Stimulated activated CD8-positive, alpha-beta memory T cell treated with anti-CD3 and anti-CD28 coated beads, Interleukin-15, amount 100 ng/mL, for 1 hour (primary cell): ENCODE measurements at regions not wholly inside any gene's neighbourhood (a gene's known extent, or its start where the extent isn't known, plus 50 kb on each side); places are given as distances from the start of the nearest gene placed in this dataset.

Experiments used
- DNase-seq: peaks from one replicate; pipeline ENCODE4 v3.0.0-alpha.2; 2020; ENCODE audit warnings: low read depth

DNA sequence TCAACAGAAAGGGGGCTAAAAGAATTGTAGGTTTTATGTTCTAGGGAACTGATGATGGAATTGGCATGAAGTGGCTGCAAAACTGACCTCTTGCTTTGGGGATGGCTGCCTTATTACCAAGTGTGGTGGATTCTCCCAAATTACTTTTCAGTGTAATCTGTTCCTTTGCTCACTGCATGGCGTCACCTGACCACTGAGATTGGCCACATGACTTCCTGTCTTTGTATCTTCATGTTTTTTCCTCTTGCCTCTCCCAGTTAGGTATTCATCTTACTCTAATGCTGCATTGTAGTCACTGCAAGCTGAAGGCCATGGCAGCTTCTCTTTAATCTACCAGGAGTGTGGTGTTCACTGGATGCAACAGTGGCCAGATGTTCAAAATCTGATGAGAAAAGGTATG, 257.7 kb upstream of the TNP1 start:
- DNase-seq: no peak

DNA sequence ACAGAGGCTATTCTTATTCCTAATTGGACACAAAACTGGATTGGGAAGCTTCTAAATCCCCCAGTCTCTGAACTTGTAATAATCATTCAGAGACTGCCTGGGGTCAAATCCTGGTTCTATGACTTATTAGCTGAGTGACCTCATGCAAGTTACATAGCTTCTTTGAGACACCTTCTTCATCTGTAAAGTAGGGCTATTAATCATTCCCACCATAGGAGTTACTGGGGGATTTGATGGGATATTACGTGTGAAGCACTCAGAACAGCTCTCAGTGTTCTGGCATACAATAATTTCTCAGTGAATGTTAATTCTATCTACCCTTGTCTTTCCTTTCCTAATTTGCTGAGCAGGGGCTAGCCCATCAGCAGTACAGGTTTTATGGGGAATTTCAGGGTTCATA, 256.7 kb upstream of the TNP1 start:
- no peak for DNase-seq

DNA sequence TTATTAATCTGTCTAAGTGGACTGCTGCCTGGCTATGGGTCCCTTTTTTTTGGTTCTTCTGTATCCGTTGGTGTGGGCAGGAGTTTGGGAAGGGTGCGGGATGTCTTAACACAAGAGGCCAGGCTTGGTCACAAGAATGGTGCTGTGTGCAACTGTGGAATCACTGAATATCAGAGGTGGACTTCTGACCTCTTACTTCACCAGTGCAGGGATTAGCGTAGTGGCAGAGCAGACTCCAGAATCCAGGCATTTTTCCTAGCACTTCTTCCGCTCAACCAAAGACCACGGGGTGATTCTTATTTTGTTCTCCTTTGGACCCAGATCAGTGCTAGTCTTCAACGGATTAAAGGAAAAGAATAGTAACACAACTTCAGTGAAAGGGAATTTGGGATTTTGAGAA, 254.3 kb upstream of the TNP1 start:
- no peak for DNase-seq

DNA sequence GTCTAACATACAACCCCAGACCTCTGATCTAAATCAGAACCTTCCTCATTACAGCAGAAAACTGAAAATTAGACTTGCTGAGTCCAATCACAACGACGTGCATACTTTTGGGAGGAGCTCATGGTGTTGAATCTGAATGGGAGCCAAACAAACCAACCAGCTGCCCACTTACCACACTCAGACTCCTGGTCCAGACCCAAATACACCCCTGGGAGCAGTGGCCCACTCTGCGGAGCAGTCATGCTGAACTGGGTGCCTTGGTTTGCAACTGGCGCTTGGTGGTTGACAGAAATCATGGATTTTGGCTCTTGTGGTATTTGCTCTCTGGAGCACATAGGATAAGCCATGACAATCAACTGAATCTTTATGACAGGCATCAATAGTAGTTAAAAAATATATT, 253.6 kb upstream of the TNP1 start:
- DNase-seq: no peak

DNA sequence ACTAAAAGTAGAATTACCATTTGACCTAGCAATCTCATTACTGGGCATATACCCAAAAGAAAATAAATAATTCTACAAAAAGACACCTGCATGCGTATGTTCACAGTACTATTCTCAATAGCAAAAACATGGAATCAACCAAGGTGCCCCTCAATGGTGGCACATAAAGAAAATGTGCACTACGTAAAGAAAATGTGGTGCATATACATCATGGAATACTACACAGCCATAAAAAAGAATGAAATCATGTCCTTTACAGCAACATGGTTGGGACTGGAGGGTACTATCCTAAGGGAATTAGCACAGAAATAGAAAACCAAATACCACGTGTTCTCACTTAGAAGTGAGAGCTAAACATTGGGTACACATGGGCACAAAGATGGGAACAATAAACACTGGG, 250.7 kb upstream of the TNP1 start:
- no peak for DNase-seq

DNA sequence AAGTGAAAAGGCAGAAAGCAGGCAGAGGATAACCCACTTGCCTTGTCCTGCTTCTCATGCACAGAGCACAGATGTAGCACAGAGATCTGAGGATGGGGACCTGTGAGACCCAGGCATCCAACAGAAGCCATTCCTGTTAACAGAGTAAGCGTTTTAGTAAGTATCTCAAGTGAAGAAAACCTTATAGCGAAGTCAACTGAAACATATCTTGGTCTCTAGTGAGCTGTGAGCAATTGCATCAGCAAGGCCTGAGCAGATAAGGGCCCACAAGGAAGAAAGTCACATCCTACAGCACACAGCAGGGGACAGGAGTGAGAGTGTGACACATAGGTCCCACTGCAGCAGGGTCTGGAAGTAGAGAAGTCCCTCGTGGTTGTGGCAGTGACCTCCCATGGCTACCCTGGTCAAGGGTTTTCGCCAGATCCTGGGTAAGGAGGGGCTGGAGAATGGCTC, 248.7 kb upstream of the TNP1 start:
- no peak for DNase-seq

DNA sequence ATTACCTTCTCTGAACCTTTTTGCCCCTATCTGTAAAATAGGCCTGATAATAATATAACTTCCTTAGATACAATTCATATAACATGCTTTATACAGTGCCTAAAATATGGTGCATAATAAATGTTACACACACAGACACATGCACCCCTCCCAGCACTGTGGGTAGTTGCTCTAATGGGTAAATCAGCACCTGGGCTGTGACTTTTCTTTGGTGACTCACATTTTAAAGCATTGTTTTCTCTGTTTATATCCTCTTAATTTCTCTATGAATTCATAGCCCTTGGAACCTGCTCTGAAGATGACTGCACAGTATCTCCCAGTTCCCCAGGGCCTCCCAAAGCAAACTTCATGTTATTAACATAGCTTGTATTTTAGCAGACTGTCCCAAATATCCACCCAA, 248.2 kb upstream of the TNP1 start:
- no peak for DNase-seq

DNA sequence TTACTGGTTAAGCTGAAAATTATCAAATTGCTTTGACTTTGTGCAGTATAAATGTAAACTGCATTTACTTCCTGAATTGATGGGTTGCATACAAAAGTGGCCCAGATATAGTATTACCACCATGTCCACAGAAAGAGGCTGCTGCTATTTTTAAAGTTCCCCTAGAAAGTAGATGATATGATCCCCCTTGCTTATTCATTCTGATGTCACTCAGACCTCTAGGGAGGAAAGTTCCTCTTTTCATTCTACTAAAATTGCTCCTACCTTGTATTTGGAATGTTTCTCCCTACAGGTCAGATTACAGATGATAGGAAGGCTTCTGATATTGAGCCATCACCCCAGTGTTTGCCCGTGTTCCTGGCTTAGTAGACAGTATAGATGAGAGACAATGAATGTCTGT, 247.6 kb upstream of the TNP1 start:
- DNase-seq: no peak

DNA sequence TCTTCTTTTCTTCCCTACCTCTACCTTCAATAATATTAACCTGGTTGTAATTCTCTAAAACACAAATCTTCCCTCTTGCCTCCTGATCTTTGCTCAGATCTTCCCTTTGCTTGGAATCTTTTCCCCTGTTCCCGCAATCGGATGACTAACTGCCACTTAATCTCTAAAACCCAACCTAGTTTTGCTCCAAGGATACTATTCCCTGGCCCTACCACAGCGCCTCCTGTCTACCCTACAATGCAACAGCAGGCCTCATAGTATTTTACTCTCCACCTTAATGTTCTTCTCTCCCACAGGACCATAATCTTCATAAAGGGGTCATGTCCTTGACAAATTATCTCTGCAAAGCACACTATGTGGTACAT, 246.8 kb upstream of the TNP1 start:
- DNase-seq: no peak

DNA sequence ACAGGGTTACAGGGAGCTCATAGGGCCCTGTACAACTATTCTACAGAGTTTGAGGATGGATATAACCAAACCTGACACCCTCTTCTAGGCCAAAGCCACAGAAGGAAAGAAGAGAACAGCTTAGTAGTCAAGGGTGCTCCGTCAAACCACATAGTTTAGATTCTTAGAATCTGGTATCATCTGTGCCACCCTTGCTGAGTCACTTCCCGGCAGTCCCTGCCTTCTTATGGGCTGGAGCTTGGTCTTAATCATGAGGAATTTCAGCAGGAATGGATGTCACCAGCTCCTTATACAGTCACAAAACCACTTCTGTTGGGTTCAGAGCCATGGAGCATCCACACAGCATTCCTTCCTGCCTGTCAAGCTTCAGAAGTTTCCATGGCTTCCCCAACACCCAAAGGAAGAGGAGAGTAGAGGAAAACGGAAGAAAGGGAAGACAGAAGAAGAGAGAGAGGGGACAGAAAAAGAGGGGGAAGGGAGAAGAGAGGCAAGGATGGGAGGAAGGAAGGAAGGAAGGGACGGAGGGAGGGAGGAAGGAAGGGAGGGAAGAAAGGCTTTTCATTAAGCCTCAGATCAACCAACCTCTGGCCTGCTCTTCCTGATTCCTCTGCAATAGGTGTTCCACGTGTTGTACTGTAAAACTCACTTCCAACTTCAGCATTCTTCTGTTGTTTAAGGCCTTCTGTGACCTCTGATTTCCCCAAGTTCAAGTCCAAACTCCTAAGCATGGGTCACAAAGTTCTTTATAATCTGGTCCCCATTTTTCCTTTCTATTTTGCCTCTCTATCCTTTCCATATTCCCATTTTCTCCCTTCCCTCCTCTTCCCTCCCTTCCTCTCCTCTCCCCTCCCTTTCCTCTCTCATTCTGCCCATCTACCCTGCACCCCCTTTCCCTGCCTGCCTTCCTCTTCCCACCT, 246.1 kb upstream of the TNP1 start:
- no peak for DNase-seq

DNA sequence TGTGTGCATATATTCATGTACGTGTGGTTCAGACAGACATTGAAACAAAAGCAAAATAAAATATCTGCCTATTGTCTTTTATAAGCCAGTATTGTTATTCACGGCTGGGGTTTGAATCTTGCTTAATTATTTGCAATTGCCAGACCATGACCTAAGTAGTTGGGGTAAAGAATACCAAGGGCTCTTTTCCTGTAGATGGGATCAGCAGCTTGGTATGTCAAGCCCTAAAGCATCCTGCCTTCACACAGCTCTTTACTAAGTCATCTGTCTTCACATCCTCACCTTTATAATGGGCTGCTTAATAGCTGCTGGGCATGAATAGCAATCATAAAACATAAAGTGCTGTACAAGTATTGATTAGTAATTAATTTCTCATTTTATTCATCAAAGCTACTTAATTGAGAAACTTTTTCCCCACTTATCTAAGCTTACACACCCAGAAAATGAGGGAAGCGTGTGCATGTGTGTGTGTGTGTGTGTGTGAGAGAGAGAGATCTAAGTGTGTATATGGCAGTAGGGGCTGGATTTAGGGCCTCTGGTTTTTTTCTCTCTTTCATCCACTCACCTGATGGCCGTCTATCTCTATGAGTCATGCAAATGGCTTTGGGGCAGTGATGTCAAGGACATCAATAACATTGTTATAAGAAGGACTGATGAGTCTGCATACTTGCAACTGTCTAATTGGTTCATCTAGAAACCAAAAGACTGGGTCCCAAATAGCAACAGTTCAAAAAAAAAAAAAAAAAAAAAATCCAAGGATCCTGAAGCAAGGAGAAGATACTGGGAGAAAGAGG, 244.1 kb upstream of the TNP1 start:
- no peak for DNase-seq

DNA sequence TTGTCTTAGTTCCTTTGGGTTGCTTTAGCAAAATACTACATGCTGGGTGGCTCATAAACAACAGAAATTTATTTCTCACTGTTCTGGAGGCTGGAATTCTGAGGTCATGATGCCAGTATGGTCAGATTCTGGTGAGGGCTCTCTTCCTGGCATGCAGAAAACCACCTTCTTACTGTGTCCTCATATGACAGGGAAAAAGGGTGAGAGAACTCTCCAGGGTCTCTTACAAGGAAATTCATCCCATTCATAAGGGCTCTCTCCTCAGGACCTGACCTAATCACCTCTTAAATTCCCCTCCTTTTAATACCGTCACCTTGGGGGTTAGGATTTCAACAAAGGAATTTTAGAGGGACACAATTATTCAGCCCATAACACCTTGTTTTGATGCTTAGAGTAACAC, 243.1 kb upstream of the TNP1 start:
- DNase-seq: no peak

DNA sequence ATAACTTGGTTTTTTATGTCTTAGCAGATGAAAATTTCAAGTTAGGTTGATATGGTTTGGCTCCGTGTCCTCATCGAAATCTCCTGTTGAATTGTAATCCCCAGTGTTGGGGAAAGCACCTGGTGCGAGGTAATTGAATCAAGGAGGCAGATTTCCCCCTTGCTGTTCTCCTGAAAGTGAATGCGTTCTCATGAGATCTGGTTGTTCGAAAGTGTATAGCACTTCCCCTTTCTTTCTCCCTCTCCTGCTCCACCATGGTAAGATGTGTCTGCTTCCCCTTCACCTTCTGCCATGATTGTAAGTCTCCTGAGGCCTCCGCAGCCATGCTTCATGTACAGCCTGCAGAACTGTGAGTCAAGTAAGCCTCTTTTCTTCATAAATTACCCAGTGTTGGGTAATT, 242.1 kb upstream of the TNP1 start:
- no peak for DNase-seq

DNA sequence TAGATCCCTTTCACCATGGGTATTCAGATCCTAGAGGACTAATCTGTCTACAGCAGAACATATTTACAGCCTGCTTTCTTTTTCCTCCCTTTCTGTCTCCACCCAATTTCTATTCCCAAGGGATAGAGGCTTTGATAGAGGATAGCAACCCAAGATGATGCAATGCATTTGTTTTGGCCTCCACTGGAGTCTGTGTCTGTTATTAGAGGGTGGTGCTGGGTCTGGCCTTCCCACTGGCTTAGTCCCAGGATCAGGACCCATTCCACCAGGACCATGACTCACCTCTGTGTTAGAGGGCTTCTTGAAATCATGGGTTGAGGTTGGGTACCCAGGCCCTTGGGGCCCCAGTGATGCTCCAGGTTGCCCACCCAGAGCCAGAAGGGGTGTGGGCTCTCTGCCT, 239.7 kb upstream of the TNP1 start:
- no peak for DNase-seq

DNA sequence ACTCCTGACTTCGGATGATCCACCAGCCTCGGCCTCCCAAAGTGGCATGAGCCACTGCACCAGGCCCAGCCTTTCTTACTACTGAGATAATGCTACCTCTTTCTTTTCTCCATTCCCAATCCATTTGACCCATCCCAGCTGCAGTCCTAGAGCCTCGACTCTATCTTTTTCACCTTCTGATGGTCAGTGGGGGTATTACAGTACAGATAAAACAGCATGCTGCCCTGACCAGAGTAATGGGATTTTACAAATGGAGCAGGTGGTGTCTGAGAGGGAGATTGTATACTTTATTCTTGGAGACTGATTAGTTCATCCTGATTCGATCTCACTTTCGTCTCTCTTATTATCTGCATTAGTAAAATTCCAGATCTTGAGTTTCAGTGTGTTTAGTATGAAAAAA, 238.6 kb upstream of the TNP1 start:
- no peak for DNase-seq

DNA sequence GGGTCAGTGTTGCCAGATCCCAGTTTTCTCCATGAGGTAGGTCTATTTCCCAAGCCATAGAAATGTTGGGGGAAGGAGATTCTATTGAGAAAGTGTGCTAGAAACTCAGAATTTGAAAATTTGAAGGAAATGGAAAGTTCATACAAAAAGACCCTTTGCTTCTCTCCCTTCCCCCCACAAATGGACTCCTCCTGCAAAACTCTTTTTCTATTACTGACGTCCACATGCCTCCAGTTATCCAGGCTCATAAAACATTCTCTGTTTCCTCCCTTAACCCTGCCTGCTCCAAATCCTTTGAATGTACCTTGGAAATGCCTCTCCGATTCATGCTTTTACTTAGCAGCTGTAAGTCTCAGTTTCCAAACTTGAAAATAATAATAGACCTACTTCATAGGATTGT, 237.5 kb upstream of the TNP1 start:
- DNase-seq: no peak

DNA sequence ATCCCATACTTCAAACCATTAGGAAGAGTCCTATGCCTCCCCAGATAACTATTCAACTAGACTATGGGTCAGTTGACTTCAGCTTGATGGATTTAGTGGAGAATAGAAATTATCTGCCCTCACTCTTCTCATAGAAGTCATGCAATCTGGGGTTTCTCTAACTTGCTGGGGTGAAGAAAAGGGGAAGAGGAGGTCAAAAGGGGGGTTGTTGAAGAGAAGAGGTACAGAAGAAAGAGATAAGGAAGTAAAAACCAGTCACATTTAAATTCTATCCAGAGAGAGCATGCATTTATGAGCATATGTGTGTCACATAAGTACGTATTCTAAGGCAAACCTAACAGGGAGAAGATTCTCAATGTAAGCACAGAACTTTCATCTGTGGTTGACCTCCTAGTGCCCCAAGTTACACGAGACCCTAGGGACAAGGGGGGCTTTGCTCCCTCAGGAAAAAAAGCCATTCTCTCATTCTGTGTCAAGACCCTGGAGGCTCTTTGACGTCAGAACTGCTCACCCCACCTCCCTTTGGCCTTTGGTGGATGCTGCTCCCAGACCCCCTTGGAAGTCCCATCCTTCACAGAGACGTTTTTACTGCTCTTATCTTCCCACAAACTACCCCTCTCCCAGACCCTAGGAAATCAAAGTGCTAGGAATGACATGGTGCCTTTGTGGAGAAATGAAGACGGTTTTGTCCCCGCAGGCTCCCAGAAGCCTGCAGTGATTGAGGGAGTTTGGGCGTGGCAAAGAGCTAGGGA, 236.8 kb upstream of the TNP1 start:
- DNase-seq: no peak

DNA sequence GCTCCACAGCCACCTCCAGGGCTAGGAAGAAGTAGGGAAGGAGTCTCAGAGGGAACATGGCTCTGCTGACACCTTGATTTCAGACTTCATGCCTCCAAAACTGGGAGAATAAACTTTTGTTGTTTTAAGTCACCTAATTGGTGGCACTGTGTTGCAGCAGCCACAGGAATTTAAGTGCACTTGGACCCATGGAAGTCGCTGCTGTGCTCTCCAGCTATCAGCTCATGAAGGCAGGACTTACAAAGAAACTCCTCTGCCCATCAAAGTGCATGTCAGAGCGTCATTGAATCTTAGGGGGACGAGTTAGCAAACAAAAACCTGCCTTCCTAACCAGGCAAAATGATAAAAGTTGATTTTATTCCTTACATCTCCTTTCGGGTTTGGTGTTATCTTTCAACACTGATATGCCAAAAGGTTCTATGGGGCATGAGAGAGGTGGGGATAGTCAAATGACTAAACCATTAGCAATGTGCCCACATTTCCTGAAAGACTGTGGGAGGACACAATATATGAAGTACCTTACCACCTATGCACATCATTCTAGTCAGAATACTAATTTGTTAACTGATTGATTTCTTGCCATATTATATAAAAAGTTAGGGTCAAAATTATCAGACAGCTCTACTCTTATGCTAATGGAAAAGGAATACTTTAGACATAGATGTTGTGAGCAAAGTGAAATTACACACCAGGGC, 235.8 kb upstream of the TNP1 start:
- no peak for DNase-seq

DNA sequence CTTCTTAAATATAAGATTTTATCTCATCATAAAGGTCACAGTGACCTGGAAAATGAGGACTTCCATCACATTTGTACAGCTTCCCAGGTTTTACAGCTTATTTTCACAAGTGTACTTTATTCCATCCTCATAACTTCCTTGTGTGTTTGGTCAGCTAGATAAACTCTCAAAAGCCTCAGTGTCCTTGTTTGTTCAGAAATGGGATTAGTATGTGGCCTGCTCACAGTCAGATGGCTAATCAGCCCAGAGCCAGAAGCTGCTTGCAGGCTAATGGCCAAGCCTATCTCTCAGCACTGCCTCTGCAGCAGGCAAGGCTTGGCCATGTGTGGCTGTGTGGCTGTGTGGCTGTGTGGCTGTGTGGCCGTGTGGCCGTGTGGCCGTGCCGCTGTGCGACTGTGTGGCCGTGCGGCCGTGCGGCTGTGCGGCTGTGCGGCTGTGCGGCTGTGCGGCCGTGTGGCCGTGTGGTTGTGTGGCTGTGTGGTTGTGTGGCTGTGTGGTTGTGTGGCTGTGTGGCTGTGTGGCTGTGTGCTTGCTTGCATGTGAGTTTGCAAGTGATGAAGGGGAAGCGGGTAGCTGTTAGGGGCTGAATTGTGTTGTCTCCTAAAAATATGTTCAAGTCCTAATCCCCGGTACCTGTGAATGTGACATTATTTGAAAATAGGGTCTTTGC, 233.0 kb upstream of the TNP1 start:
- DNase-seq: no peak

DNA sequence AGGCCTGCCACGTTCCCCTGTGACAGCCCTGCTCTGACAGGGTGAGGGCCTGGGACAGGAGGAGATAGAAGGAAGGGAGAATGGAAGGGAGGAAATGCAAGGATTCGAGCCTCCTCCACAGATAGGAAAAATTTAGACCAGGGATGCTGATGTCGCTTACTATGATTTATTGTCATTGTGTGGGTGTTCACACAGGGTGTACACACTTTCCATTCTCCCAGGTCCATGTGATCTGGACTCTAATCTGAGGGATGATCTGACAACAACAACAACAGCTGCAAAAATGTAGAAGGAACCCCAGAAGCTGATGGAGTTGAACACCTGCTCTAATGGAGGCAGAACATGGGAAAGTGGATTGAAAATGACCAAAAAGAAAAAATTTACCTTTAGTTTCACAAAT, 231.7 kb upstream of the TNP1 start:
- DNase-seq: no peak

DNA sequence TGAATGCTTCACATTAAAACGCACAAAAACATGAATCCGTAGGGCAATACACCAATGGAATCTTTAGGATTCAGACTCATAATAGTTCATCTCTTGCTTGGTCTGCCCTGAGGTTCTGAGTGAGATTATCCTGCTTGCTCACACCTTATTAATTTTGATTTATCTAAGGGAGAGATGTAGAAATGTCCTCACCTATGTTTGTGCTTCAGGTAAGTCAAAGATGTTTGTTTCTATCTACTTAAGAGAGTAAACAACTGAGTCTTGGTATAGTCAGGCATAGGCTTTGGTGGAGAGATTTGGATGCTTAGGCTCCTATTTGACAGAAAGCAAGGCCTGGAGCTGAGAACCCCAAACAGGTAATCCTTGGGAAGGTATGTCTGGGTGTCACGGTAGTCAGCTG, 231.0 kb upstream of the TNP1 start:
- DNase-seq: no peak

DNA sequence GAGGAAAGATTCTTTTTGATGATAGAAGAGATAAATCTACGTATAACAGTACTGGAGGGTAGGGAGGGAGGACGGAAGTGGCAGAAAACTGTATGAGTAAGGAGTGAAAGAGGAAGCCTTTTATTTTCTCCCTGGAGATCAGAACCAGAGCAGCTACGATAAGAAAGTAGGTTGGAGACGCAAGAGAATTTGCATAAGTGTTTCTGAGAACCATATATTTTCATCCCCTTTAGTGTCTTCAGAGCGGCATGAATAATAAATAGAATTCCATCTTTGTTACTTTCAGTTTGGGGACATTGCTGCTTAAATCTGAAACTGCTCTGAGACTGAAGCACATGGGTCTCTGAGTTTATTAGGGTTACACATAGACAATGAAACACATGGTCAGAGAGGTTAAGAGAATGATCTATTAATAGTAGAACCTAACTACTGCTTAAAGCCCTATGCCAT, 230.2 kb upstream of the TNP1 start:
- DNase-seq: no peak
